ENCODE measurements at regions not wholly inside any gene's neighbourhood (a gene's known extent, or its start where the extent isn't known, plus 50 kb on each side); places are given as distances from the start of the nearest gene placed in this dataset.
"Not testable (repeated sequence)": the region's sequence is repeated elsewhere in the genome, so short reads cannot be mapped to it uniquely, and the experiment has no call there.

GRCh38 chr2:200109421-200109820 is 154.0 kb downstream of the MAIP1 start:
- no peak overlapping the region for H3K4me2 ChIP-seq (ENCODE audit: extremely low read depth, insufficient read depth, low read length)
- H3K9ac ChIP-seq (ENCODE audit: insufficient read depth, low read length) = no peak overlapping the region
- H3K4me1 ChIP-seq (ENCODE audit: control insufficient read depth, extremely low read depth, insufficient read depth, low read length) = no peaks in the 10 kb centered on the region
- H2AFZ ChIP-seq (ENCODE audit: low read length) = no peak overlapping the region
- H3K4me3 ChIP-seq (replicated peaks in 1 of 4; ENCODE audit: control extremely low read depth in 1 of 4, insufficient read depth in 1 of 4, low read depth in 3 of 4, low read length in 4 of 4) = no peak overlapping the region
- no peaks in the 10 kb centered on the region for H3K27me3 ChIP-seq (ENCODE audit: control insufficient read depth, insufficient read depth, low read length)
- no peaks in the 10 kb centered on the region for H3K9me3 ChIP-seq (ENCODE audit: control insufficient read depth, insufficient read depth, low read depth, low read length)
- DNase-seq (ENCODE audit: low read depth in 2 of 2) = no peak
- no peak overlapping the region for H3K27ac ChIP-seq (ENCODE audit: insufficient read depth, low read length)
- no peak for TF ChIP-seq CTCF (conservative IDR thresholded peaks at IDR 0.05 in 1 of 2, IDR thresholded peaks at IDR 0.05 in 1 of 2; ENCODE audit: low read depth in 1 of 2, low read length in 2 of 2)
- no peak for TF ChIP-seq EZH2 (IDR thresholded peaks at IDR 0.05; ENCODE audit: low read length, missing control alignments)
- no peaks in the 10 kb centered on the region for H3K36me3 ChIP-seq (ENCODE audit: control insufficient read depth, insufficient read depth, low read length)
- no peaks in the 10 kb centered on the region for H4K20me1 ChIP-seq (ENCODE audit: control insufficient read depth, extremely low read depth, insufficient read depth, low read length)
- no peaks in the 10 kb centered on the region for H3K79me2 ChIP-seq (ENCODE audit: control insufficient read depth, insufficient read depth, low read length)

- Histone ChIP-seq H3K4me2 (ENCODE audit: extremely low read depth, insufficient read depth, low read length) (no peak overlapping the region), H4K20me1 (ENCODE audit: control insufficient read depth, extremely low read depth, insufficient read depth, low read length) (no peaks in the 10 kb centered on the region), H3K79me2 (ENCODE audit: control insufficient read depth, insufficient read depth, low read length) (no peaks in the 10 kb centered on the region), H3K4me3 (replicated peaks in 1 of 4; ENCODE audit: control extremely low read depth in 1 of 4, insufficient read depth in 1 of 4, low read depth in 3 of 4, low read length in 4 of 4) (no peak overlapping the region), H3K36me3 (ENCODE audit: control insufficient read depth, insufficient read depth, low read length) (no peaks in the 10 kb centered on the region), H3K9me3 (ENCODE audit: control insufficient read depth, insufficient read depth, low read depth, low read length) (no peaks in the 10 kb centered on the region), H3K27ac (ENCODE audit: insufficient read depth, low read length) (no peak overlapping the region), H3K4me1 (ENCODE audit: control insufficient read depth, extremely low read depth, insufficient read depth, low read length) (no peaks in the 10 kb centered on the region), H2AFZ (ENCODE audit: low read length) (no peak overlapping the region), H3K9ac (ENCODE audit: insufficient read depth, low read length) (no peak overlapping the region), H3K27me3 (ENCODE audit: control insufficient read depth, insufficient read depth, low read length) (no peaks in the 10 kb centered on the region)
- DNase-seq (ENCODE audit: low read depth in 2 of 2) = no peak
- TF ChIP-seq CTCF (conservative IDR thresholded peaks at IDR 0.05 in 1 of 2, IDR thresholded peaks at IDR 0.05 in 1 of 2; ENCODE audit: low read depth in 1 of 2, low read length in 2 of 2) (no peak), EZH2 (IDR thresholded peaks at IDR 0.05; ENCODE audit: low read length, missing control alignments) (no peak)
Measured at GRCh38 chr2:200110381-200110780, 155.0 kb downstream of the MAIP1 start.

GRCh38 chr2:200113016-200113799 is 157.8 kb downstream of the MAIP1 start:
- not testable (repeated sequence) for H3K79me2 ChIP-seq (ENCODE audit: control insufficient read depth, insufficient read depth, low read length); H3K9ac ChIP-seq (ENCODE audit: insufficient read depth, low read length); H3K4me2 ChIP-seq (ENCODE audit: extremely low read depth, insufficient read depth, low read length); H3K36me3 ChIP-seq (ENCODE audit: control insufficient read depth, insufficient read depth, low read length); H3K27ac ChIP-seq (ENCODE audit: insufficient read depth, low read length); H3K9me3 ChIP-seq (ENCODE audit: control insufficient read depth, insufficient read depth, low read depth, low read length); DNase-seq (ENCODE audit: low read depth in 2 of 2); H4K20me1 ChIP-seq (ENCODE audit: control insufficient read depth, extremely low read depth, insufficient read depth, low read length); H3K27me3 ChIP-seq (ENCODE audit: control insufficient read depth, insufficient read depth, low read length); H3K4me3 ChIP-seq (replicated peaks in 1 of 4; ENCODE audit: control extremely low read depth in 1 of 4, insufficient read depth in 1 of 4, low read depth in 3 of 4, low read length in 4 of 4); H3K4me1 ChIP-seq (ENCODE audit: control insufficient read depth, extremely low read depth, insufficient read depth, low read length); H2AFZ ChIP-seq (ENCODE audit: low read length)

Data from fibroblast of lung (primary cell).